CD14-positive monocyte (primary cell): ENCODE measurements at regions not wholly inside any gene's neighbourhood (a gene's known extent, or its start where the extent isn't known, plus 50 kb on each side); places are given as distances from the start of the nearest gene placed in this dataset.

Experiments
- DNase-seq, 3 donors: peaks; one replicate each; pipeline ENCODE4 v3.0.0-alpha.2; 2011 to 2022
- H2AFZ ChIP-seq: 2 replicates; pipeline ENCODE4 v1.6.0; 2012; ENCODE audit warnings: mild to moderate bottlenecking, low read depth, low read length, inconsistent platforms; ENCODE audit not compliant: insufficient read depth, poor library complexity, severe bottlenecking
- H3K27ac ChIP-seq, 2 donors: 1 replicate in 1 of 2; 2 replicates in 1 of 2; pipeline ENCODE4 v1.5.1; 2012 to 2013; ENCODE audit warnings: low read length in 2 of 2, control low read depth in 1 of 2, inconsistent platforms in 1 of 2, low read depth in 1 of 2, mild to moderate bottlenecking in 1 of 2
- H3K27me3 ChIP-seq, 2 donors: one replicate each; pipeline versions ENCODE4 v1.6.0 to v1.6.1; 2011 to 2013; ENCODE audit warnings: low read length in 2 of 2; ENCODE audit not compliant: control insufficient read depth in 2 of 2, insufficient read depth in 2 of 2
- H3K36me3 ChIP-seq, 2 donors: replicated peaks in 1 of 2; 1 replicate in 1 of 2; 2 replicates in 1 of 2; pipeline versions ENCODE4 v1.5.1 to v1.6.1; 2012 to 2013; ENCODE audit warnings: low read length in 2 of 2, control low read depth in 1 of 2, inconsistent platforms in 1 of 2, mild to moderate bottlenecking in 1 of 2; ENCODE audit not compliant: insufficient read depth in 2 of 2, control insufficient read depth in 1 of 2
- H3K4me1 ChIP-seq, 2 donors: 1 replicate in 1 of 2; 2 replicates in 1 of 2; pipeline versions ENCODE4 v1.5.1 to v1.6.1; 2012 to 2013; ENCODE audit warnings: low read length in 2 of 2, control low read depth in 1 of 2, inconsistent platforms in 1 of 2, mild to moderate bottlenecking in 1 of 2, moderate library complexity in 1 of 2; ENCODE audit not compliant: insufficient read depth in 2 of 2, control insufficient read depth in 1 of 2
- H3K4me2 ChIP-seq: replicated peaks from 2 replicates; pipeline ENCODE3; 2012; ENCODE audit warnings: low read length, moderate library complexity, mild to moderate bottlenecking; ENCODE audit not compliant: poor library complexity, severe bottlenecking; ENCODE audit errors: extremely low read depth
- H3K4me3 ChIP-seq, 3 experiments: fragments of 200-600 bp in 1 of 3; sonication (generic) in 1 of 3; replicated peaks in 1 of 3; 1 replicate in 2 of 3; 2 replicates in 1 of 3; pipeline ENCODE4 v1.5.1; 2011 to 2013; ENCODE audit warnings: low read length in 3 of 3, mild to moderate bottlenecking in 3 of 3, control low read depth in 2 of 3, low read depth in 2 of 3, inconsistent platforms in 1 of 3, moderate library complexity in 1 of 3
- H3K79me2 ChIP-seq: 2 replicates; pipeline ENCODE4 v1.6.0; 2012; ENCODE audit warnings: mild to moderate bottlenecking, control low read depth, inconsistent platforms, low read length, moderate library complexity; ENCODE audit not compliant: insufficient read depth
- H3K9ac ChIP-seq: 2 replicates; pipeline ENCODE4 v1.6.0; 2017; ENCODE audit warnings: low read length, mild to moderate bottlenecking; ENCODE audit not compliant: insufficient read depth, poor library complexity, severe bottlenecking
- H3K9me3 ChIP-seq, 2 donors: replicated peaks in 1 of 2; 1 replicate in 1 of 2; 2 replicates in 1 of 2; pipeline versions ENCODE4 v1.5.1 to v1.6.1; 2012 to 2013; ENCODE audit warnings: low read length in 2 of 2, control low read depth in 1 of 2; ENCODE audit not compliant: control insufficient read depth in 1 of 2, insufficient read depth in 1 of 2
- H4K20me1 ChIP-seq: 2 replicates; pipeline ENCODE4 v1.6.0; 2012; ENCODE audit warnings: mild to moderate bottlenecking, low read length, control low read depth, moderate library complexity; ENCODE audit not compliant: insufficient read depth
- H3K27ac Mint-ChIP-seq, 7 donors: one replicate each; pipeline ENCODE4 v1.8.0; 2020; ENCODE audit warnings: mild to moderate bottlenecking in 7 of 7, mixed read lengths in 7 of 7, moderate library complexity in 6 of 7, inconsistent platforms in 2 of 7
- H3K27me3 Mint-ChIP-seq, 3 donors: one replicate each; pipeline ENCODE4 v1.8.0; 2021 to 2022; ENCODE audit warnings: low read depth in 3 of 3, mild to moderate bottlenecking in 3 of 3, mixed read lengths in 3 of 3, moderate library complexity in 3 of 3, inconsistent platforms in 1 of 3
- H3K36me3 Mint-ChIP-seq, 2 donors: one replicate each; pipeline ENCODE4 v1.8.0; 2020; ENCODE audit warnings: mixed read lengths in 2 of 2, inconsistent platforms in 1 of 2, mild to moderate bottlenecking in 1 of 2
- H3K4me1 Mint-ChIP-seq: one replicate; pipeline ENCODE4 v1.8.0; 2020; ENCODE audit warnings: mild to moderate bottlenecking, mixed read lengths
- H3K4me3 Mint-ChIP-seq, 2 donors: one replicate each; pipeline ENCODE4 v1.8.0; 2020; ENCODE audit warnings: mild to moderate bottlenecking in 2 of 2, mixed read lengths in 2 of 2, moderate library complexity in 1 of 2
- H3K9me3 Mint-ChIP-seq, 7 donors: one replicate each; pipeline ENCODE4 v1.8.0; 2020 to 2022; ENCODE audit warnings: mixed read lengths in 7 of 7, mild to moderate bottlenecking in 6 of 7, moderate library complexity in 6 of 7, inconsistent platforms in 2 of 7
- CTCF ChIP-seq: fragments of 200-600 bp; IDR thresholded peaks from one replicate; pipeline ENCODE4 v1.8.0; 2022; ENCODE audit warnings: antibody characterized with exemption, mild to moderate bottlenecking
- WGBS: methylation state at CpG from one replicate; pipeline ENCODE4 v1.1.5; 2013; ENCODE audit warnings: missing lambda C conversion rate; ENCODE audit not compliant: insufficient coverage; 5-methylcytosine and 5-hydroxymethylcytosine counted together
- intact Hi-C, 2 donors: fragments of 100-400 bp; cut with micrococcal nuclease; formaldehyde crosslinking; loops; one replicate each; pipeline versions ENCODE4 v1.15.0 to v1.15.1; 2023

GRCh38 chr5:6252581-6252980, 125.8 kb downstream of the MED10 start:
- H3K4me1 ChIP-seq: no peaks in the 10 kb centered on the region
- no peaks in the 10 kb centered on the region for H3K27me3 ChIP-seq
- H3K27ac ChIP-seq: no peak overlapping the region
- Mint-ChIP-seq H3K27me3 (peaks cover 0 to 1% (median 0%) of the 10 kb centered on the region in 3 donors), H3K4me3 (no peak overlapping the region), H3K4me1 (no peaks in the 10 kb centered on the region), H3K27ac (no peak overlapping the region), H3K36me3 (no peaks in the 10 kb centered on the region), H3K9me3 (peaks cover 2 to 14% (median 5%) of the 10 kb centered on the region in 7 donors)
- no peak for TF ChIP-seq CTCF
- H3K79me2 ChIP-seq: no peaks in the 10 kb centered on the region
- intact Hi-C loops: no loop called here
- H3K36me3 ChIP-seq: no peaks in the 10 kb centered on the region
- H2AFZ ChIP-seq: no peak overlapping the region
- H3K9me3 ChIP-seq: peaks cover 0 to 8% of the 10 kb centered on the region in 2 donors
- no peak overlapping the region for H3K4me2 ChIP-seq
- no peak overlapping the region for H3K9ac ChIP-seq
- no peaks in the 10 kb centered on the region for H4K20me1 ChIP-seq
- no peak for DNase-seq
- WGBS: 94% methylated on average over 5 of the region's 6 CpGs
- H3K4me3 ChIP-seq: no peak overlapping the region

- 88% methylated on average over 5 of the region's 7 CpGs for WGBS
Observed at GRCh38 chr5:6251565-6252102, 126.7 kb downstream of the MED10 start.

More at GRCh38 chr5:6251565-6252102, 126.7 kb downstream of the MED10 start:
- TF ChIP-seq CTCF: no peak
- Histone ChIP-seq H3K79me2 (no peaks in the 10 kb centered on the region), H3K9me3 (peaks cover 0 to 8% of the 10 kb centered on the region in 2 donors), H3K9ac (no peak overlapping the region), H3K4me1 (no peaks in the 10 kb centered on the region), H3K27ac (no peak overlapping the region), H3K27me3 (no peaks in the 10 kb centered on the region), H3K4me2 (no peak overlapping the region), H3K4me3 (no peak overlapping the region), H3K36me3 (no peaks in the 10 kb centered on the region), H2AFZ (no peak overlapping the region), H4K20me1 (no peaks in the 10 kb centered on the region)
- H3K36me3 Mint-ChIP-seq: no peaks in the 10 kb centered on the region
- no peak overlapping the region for H3K4me3 Mint-ChIP-seq
- intact Hi-C loops: no loop called here
- no peak for DNase-seq
- no peak overlapping the region for H3K27ac Mint-ChIP-seq
- no peaks in the 10 kb centered on the region for H3K4me1 Mint-ChIP-seq
- H3K27me3 Mint-ChIP-seq: peaks cover 0 to 1% (median 0%) of the 10 kb centered on the region in 3 donors
- peaks cover 0 to 11% (median 2%) of the 10 kb centered on the region in 7 donors for H3K9me3 Mint-ChIP-seq
